Breast epithelium (tissue), 3 donors: ENCODE measurements at regions not wholly inside any gene's neighbourhood (a gene's known extent, or its start where the extent isn't known, plus 50 kb on each side); places are given as distances from the start of the nearest gene placed in this dataset.

Source experiments
- CTCF ChIP-seq, 3 donors: fragments of 450-650 bp; IDR thresholded peaks; one replicate each; pipeline ENCODE4 v1.5.1; 2016 to 2017; ENCODE audit warnings: antibody characterized with exemption in 3 of 3, mild to moderate bottlenecking in 3 of 3, moderate library complexity in 3 of 3
- POLR2A ChIP-seq: fragments of 450-650 bp; IDR thresholded peaks from one replicate; pipeline ENCODE4 v1.6.1; 2016; ENCODE audit warnings: antibody characterized with exemption, mild to moderate bottlenecking, moderate library complexity

GRCh38 chr10:112000466-112000865 lies 183.1 kb downstream of the GPAM start:
- TF ChIP-seq POLR2A: no peak
- no peak for TF ChIP-seq CTCF (IDR thresholded peaks at IDR 0.05)
